Fibroblast of the aortic adventitia (primary cell): ENCODE measurements at regions not wholly inside any gene's neighbourhood (a gene's known extent, or its start where the extent isn't known, plus 50 kb on each side); places are given as distances from the start of the nearest gene placed in this dataset.

ENCODE experiments used
- DNase-seq: peaks from one replicate; pipeline ENCODE4 v3.0.0-alpha.2; 2010; ENCODE audit warnings: low read depth
- H3K4me3 ChIP-seq: 2 replicates; pipeline ENCODE4 v1.5.1; 2011; ENCODE audit warnings: low read depth, mild to moderate bottlenecking, control low read depth, low read length, moderate library complexity
- CTCF ChIP-seq: IDR thresholded peaks from 2 replicates; pipeline ENCODE4 v1.5.1; 2011; ENCODE audit warnings: mild to moderate bottlenecking, low read length, control low read depth, inconsistent platforms; ENCODE audit not compliant: insufficient read depth

- no peak overlapping the region for H3K4me3 ChIP-seq
- TF ChIP-seq CTCF: no peak
- DNase-seq: no peak
These were observed 51.4 kb upstream of the NPVF start for GRCh38 chr7:25279705-25280104.

- TF ChIP-seq CTCF: no peak
- no peak overlapping the region for H3K4me3 ChIP-seq
- DNase-seq: no peak
These were observed 51.9 kb upstream of the NPVF start for GRCh38 chr7:25280181-25280580.

GRCh38 chr7:25282194-25282593 lies 53.9 kb upstream of the NPVF start:
- H3K4me3 ChIP-seq: no peak overlapping the region
- no peak for DNase-seq
- no peak for TF ChIP-seq CTCF

DNA sequence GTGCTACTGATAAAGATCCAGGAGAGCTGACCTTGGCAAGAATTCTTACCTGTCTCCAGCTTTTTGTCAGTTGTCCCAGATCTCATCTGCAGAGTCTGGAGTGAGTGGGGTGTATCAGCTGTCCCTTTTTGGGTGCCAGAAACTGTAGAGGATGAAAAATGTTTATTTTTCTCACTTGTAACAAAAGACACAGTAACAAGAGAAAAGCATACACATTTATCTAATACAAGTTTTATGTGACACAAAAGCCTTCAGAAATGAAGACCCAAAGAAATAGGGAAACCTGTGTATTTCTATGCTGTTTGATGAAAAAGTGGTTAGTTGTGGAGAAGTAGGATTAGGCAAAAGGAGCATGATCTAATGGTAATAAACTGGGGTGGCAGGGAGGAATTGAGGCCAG lies 58.5 kb upstream of the NPVF start:
- no peak overlapping the region for H3K4me3 ChIP-seq
- no peak for TF ChIP-seq CTCF
- DNase-seq: no peak

DNA sequence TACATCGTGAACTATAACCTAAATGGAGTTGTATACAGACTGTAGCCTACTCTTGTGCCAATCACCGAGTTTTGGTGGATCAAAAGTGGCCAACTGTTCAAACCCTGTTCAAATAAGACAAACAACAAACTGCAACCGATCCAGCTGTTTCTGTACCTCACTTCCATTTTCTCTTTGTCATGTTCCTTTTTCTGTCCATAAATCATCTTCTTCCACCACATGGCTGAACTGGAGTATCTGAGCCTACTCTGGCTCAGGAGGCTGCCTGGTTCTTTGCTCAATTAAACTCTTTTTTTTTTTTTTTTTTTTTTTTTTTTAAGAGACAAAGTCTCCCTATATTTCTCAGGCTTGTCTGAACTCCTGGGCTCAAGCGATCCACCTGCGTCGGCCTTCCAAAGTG lies 59.0 kb upstream of the NPVF start:
- TF ChIP-seq CTCF: no peak
- no peak overlapping the region for H3K4me3 ChIP-seq
- DNase-seq: no peak

GRCh38 chr7:25288556-25289307 lies 60.4 kb upstream of the NPVF start:
- DNase-seq: no peak
- no peak overlapping the region for H3K4me3 ChIP-seq
- no peak for TF ChIP-seq CTCF

GRCh38 chr7:25289518-25289917 lies 61.2 kb upstream of the NPVF start:
- no peak for TF ChIP-seq CTCF
- H3K4me3 ChIP-seq: no peak overlapping the region
- DNase-seq: no peak
